ENCODE measurements at regions not wholly inside any gene's neighbourhood (a gene's known extent, or its start where the extent isn't known, plus 50 kb on each side); places are given as distances from the start of the nearest gene placed in this dataset.

- H3K27me3 ChIP-seq, result no peaks in the 10 kb centered on the region
- TF ChIP-seq CTCF (IDR thresholded peaks at IDR 0.05) (no peak), POLR2AphosphoS5 (IDR thresholded peaks at IDR 0.05) (no peak), POLR2A (IDR thresholded peaks at IDR 0.05) (no peak)
- no peak overlapping the region for H3K4me3 ChIP-seq
- H3K27ac ChIP-seq, result no peak overlapping the region
- intact Hi-C loops (cut with DNase I; ENCODE audit: low total_unique reads), result no loop called here
- no peaks in the 10 kb centered on the region for H3K36me3 ChIP-seq
- H3K4me1 ChIP-seq, result peaks cover 0 to 4% of the 10 kb centered on the region in 2 donors
- peaks cover 0 to 4% of the 10 kb centered on the region in 2 donors for H3K9me3 ChIP-seq
- DNase-seq (ENCODE audit: low spot score in 2 of 2), result no peak
Measured at GRCh38 chr5:87081511-87082372, 185.9 kb upstream of the RASA1 start.

GRCh38 chr5:87094347-87094746 is 173.3 kb upstream of the RASA1 start:
- Histone ChIP-seq H3K9me3 (no peaks in the 10 kb centered on the region), H3K27ac (no peak overlapping the region), H3K4me3 (no peak overlapping the region), H3K36me3 (no peaks in the 10 kb centered on the region), H3K27me3 (no peaks in the 10 kb centered on the region), H3K4me1 (no peaks in the 10 kb centered on the region)
- TF ChIP-seq CTCF (IDR thresholded peaks at IDR 0.05), result no peak
- TF ChIP-seq POLR2AphosphoS5 (IDR thresholded peaks at IDR 0.05), result no peak
- no peak for TF ChIP-seq POLR2A (IDR thresholded peaks at IDR 0.05)
- intact Hi-C loops (cut with DNase I; ENCODE audit: low total_unique reads), result no loop called here
- DNase-seq (ENCODE audit: low spot score in 2 of 2), result no peak

GRCh38 chr5:87094833-87095232 is 172.8 kb upstream of the RASA1 start:
- no peaks in the 10 kb centered on the region for H3K36me3 ChIP-seq
- H3K27ac ChIP-seq, result no peak overlapping the region
- H3K4me1 ChIP-seq, result no peaks in the 10 kb centered on the region
- H3K4me3 ChIP-seq, result no peak overlapping the region
- no peaks in the 10 kb centered on the region for H3K9me3 ChIP-seq
- DNase-seq (ENCODE audit: low spot score in 2 of 2), result no peak
- intact Hi-C loops (cut with DNase I; ENCODE audit: low total_unique reads), result no loop called here
- TF ChIP-seq POLR2A (IDR thresholded peaks at IDR 0.05), result no peak
- no peak for TF ChIP-seq CTCF (IDR thresholded peaks at IDR 0.05)
- no peak for TF ChIP-seq POLR2AphosphoS5 (IDR thresholded peaks at IDR 0.05)
- H3K27me3 ChIP-seq, result no peaks in the 10 kb centered on the region

- H3K4me1 ChIP-seq, result no peaks in the 10 kb centered on the region
- no peak for DNase-seq (ENCODE audit: low spot score in 2 of 2)
- no peaks in the 10 kb centered on the region for H3K36me3 ChIP-seq
- H3K4me3 ChIP-seq, result no peak overlapping the region
- no peaks in the 10 kb centered on the region for H3K9me3 ChIP-seq
- no peaks in the 10 kb centered on the region for H3K27me3 ChIP-seq
- intact Hi-C loops (cut with DNase I; ENCODE audit: low total_unique reads), result no loop called here
- no peak for TF ChIP-seq POLR2AphosphoS5 (IDR thresholded peaks at IDR 0.05)
- no peak for TF ChIP-seq POLR2A (IDR thresholded peaks at IDR 0.05)
- TF ChIP-seq CTCF (IDR thresholded peaks at IDR 0.05), result no peak
- H3K27ac ChIP-seq, result no peak overlapping the region
Measured at GRCh38 chr5:87095787-87096186, 171.9 kb upstream of the RASA1 start.

- H3K36me3 ChIP-seq, result no peaks in the 10 kb centered on the region
- H3K4me1 ChIP-seq, result no peaks in the 10 kb centered on the region
- no peak for TF ChIP-seq CTCF (IDR thresholded peaks at IDR 0.05)
- no peak overlapping the region for H3K4me3 ChIP-seq
- intact Hi-C loops (cut with DNase I; ENCODE audit: low total_unique reads), result no loop called here
- no peaks in the 10 kb centered on the region for H3K9me3 ChIP-seq
- no peak for DNase-seq (ENCODE audit: low spot score in 2 of 2)
- no peaks in the 10 kb centered on the region for H3K27me3 ChIP-seq
- H3K27ac ChIP-seq, result no peak overlapping the region
Measured at GRCh38 chr5:87097664-87098063, 170.0 kb upstream of the RASA1 start.

Data from breast epithelium (tissue), 4 donors.